K562 (cell line): ENCODE measurements at regions not wholly inside any gene's neighbourhood (a gene's known extent, or its start where the extent isn't known, plus 50 kb on each side); places are given as distances from the start of the nearest gene placed in this dataset.

ENCODE experiments used
- ATAC-seq: fragments of 200-7000 bp; cut with Tn5 transposase; 3 replicates; pipeline ENCODE4 v1.9.1; 2020; ENCODE audit warnings: moderate library complexity
- BruUV-seq: library from RNA; stranded (reverse); fragments of 400-500 nt; replicated peaks from 2 replicates; lab custom pipeline; 2021; lab: Mats Ljungman, UMichigan
- CTCF ChIA-PET: fragments of 300-600 bp; formaldehyde crosslinking; extraction: SDS; loops from one replicate; lab custom pipeline; 2021; ENCODE audit warnings: low intra/inter-chr PET ratio; lab: Yijun Ruan, JAX
- POLR2A ChIA-PET: fragments of 300-600, 350-650 bp; sonication (Branson Sonifier 250); formaldehyde crosslinking; extraction: SDS; loops from one replicate; lab custom pipeline; 2021; ENCODE audit warnings: antibody characterized with exemption, inconsistent platforms; lab: Yijun Ruan, JAX
- DNase-seq, 4 experiments: peaks; one replicate each; pipeline versions ENCODE4 v3.0.0 to v3.0.0-alpha.2; 2011 to 2018; ENCODE audit warnings: low spot score in 3 of 4, mixed read lengths in 3 of 4; ENCODE audit errors: extremely low read depth in 1 of 4
- FAIRE-seq: peaks from 2 replicates; lab custom pipeline; 2011; peaks lifted over from hg19 to GRCh38; lab: Jason Lieb, UNC
- H2AFZ ChIP-seq: 2 replicates; pipeline ENCODE4 v1.6.0; 2011; ENCODE audit warnings: low read depth, low read length, control low read depth, inconsistent platforms
- H3K27ac ChIP-seq: fragments of 200-600 bp; 3 replicates; pipeline ENCODE4 v1.8.0; 2011; ENCODE audit warnings: low read depth, mild to moderate bottlenecking, control low read depth, inconsistent platforms, low read length, moderate library complexity, mixed read lengths; ENCODE audit errors: extremely low read depth
- H3K27me3 ChIP-seq, 2 experiments: fragments of 300-600 bp in 1 of 2; 2 replicates in 1 of 2; 3 replicates in 1 of 2; pipeline versions ENCODE4 v1.6.0 to v1.8.0; 2011; ENCODE audit warnings: inconsistent platforms in 2 of 2, low read length in 2 of 2, mild to moderate bottlenecking in 1 of 2, mixed read lengths in 1 of 2, moderate library complexity in 1 of 2; ENCODE audit not compliant: control insufficient read depth in 2 of 2, insufficient read depth in 2 of 2
- H3K36me3 ChIP-seq: fragments of 300-600 bp; 3 replicates; pipeline ENCODE4 v1.8.0; 2011; ENCODE audit warnings: mild to moderate bottlenecking, low read length, inconsistent platforms; ENCODE audit not compliant: control insufficient read depth, insufficient read depth
- H3K4me1 ChIP-seq, 2 experiments: fragments of 200-600 bp in 1 of 2; replicated peaks in 1 of 2; 2 replicates in 1 of 2; 3 replicates in 1 of 2; pipeline versions ENCODE4 v1.5.1 to v1.8.0; 2011; ENCODE audit warnings: inconsistent platforms in 2 of 2, low read length in 2 of 2, mild to moderate bottlenecking in 1 of 2, mixed read lengths in 1 of 2, moderate library complexity in 1 of 2; ENCODE audit not compliant: control insufficient read depth in 2 of 2, insufficient read depth in 2 of 2
- H3K4me2 ChIP-seq: 2 replicates; pipeline ENCODE4 v1.6.1; 2011; ENCODE audit warnings: low read length, control low read depth, inconsistent platforms, mixed read lengths; ENCODE audit not compliant: insufficient read depth
- H3K4me3 ChIP-seq: fragments of 200-600 bp; sonication (generic), shearing (Covaris generic); 2 replicates; pipeline ENCODE4 v1.5.1; 2016; ENCODE audit warnings: control low read depth, inconsistent platforms
- H3K79me2 ChIP-seq: fragments of 200-600 bp; 3 replicates; pipeline ENCODE4 v1.8.0; 2011; ENCODE audit warnings: low read length, inconsistent platforms; ENCODE audit not compliant: control insufficient read depth, insufficient read depth
- H3K9ac ChIP-seq, 2 experiments: 2 replicates each; pipeline versions ENCODE4 v1.6.0 to v1.6.1; 2011; ENCODE audit warnings: low read depth in 2 of 2, low read length in 2 of 2, control low read depth in 1 of 2, inconsistent platforms in 1 of 2, mild to moderate bottlenecking in 1 of 2, mixed read lengths in 1 of 2; ENCODE audit not compliant: insufficient read depth in 1 of 2
- H3K9me1 ChIP-seq: one replicate; pipeline ENCODE4 v1.6.0; 2011; ENCODE audit warnings: inconsistent platforms, mild to moderate bottlenecking, low read length, moderate library complexity; ENCODE audit not compliant: control insufficient read depth, insufficient read depth
- H3K9me3 ChIP-seq: replicated peaks from 2 replicates; pipeline ENCODE4 v1.5.1; 2011; ENCODE audit warnings: low read depth, low read length, inconsistent platforms; ENCODE audit not compliant: control insufficient read depth, insufficient read depth
- H4K20me1 ChIP-seq: replicated peaks from 2 replicates; pipeline ENCODE4 v1.6.1; 2011; ENCODE audit warnings: low read length, inconsistent platforms, mixed read lengths; ENCODE audit not compliant: control insufficient read depth, insufficient read depth
- ARHGAP35 ChIP-seq: fragments of 450-650 bp; IDR thresholded peaks from 2 replicates; pipeline ENCODE4 v1.6.1; 2018; ENCODE audit not compliant: partially characterized antibody
- CBFA2T2 ChIP-seq: fragments of 450-650 bp; conservative IDR thresholded peaks from 2 replicates; pipeline ENCODE4 v1.6.1; 2017; ENCODE audit warnings: mild to moderate bottlenecking
- CBFA2T3 ChIP-seq: fragments of 450-650 bp; IDR thresholded peaks from 2 replicates; pipeline ENCODE4 v1.6.1; 2017
- GTF2E2 ChIP-seq: fragments of 200-800 bp; sonication (Bioruptor generic); IDR thresholded peaks from 2 replicates; pipeline ENCODE4 v1.6.1; 2016; ENCODE audit warnings: missing genetic modification characterization, missing compliant biosample characterization
- PREB ChIP-seq: sonication (generic); formaldehyde crosslinking; IDR thresholded peaks from 2 replicates; pipeline ENCODE4 v1.8.1; 2023; ENCODE audit warnings: mild to moderate bottlenecking, missing genetic modification reagents
- RFX5 ChIP-seq: IDR thresholded peaks from 2 replicates; pipeline ENCODE4 v1.6.1; 2011; ENCODE audit warnings: low read depth, mild to moderate bottlenecking, improper control_type of control experiment, low read length
- SMARCC2 ChIP-seq: fragments of 450-650 bp; IDR thresholded peaks from 2 replicates; pipeline ENCODE4 v1.6.1; 2017; ENCODE audit warnings: antibody characterized with exemption, moderate library complexity, mild to moderate bottlenecking, low read depth
- SNRNP70 ChIP-seq: fragments of 200-400 bp; formaldehyde crosslinking; optimal IDR thresholded peaks from 2 replicates; pipeline ENCODE3; 2017; ENCODE audit warnings: low read depth, low read length
- ZBTB9 ChIP-seq: fragments of 450-650 bp; formaldehyde crosslinking; IDR thresholded peaks from 2 replicates; pipeline ENCODE4 v1.4.0; 2020; ENCODE audit warnings: mild to moderate bottlenecking, moderate library complexity
- ZNF609 ChIP-seq: sonication (generic); formaldehyde crosslinking; IDR thresholded peaks from 2 replicates; pipeline ENCODE4 v1.8.1; 2023; ENCODE audit warnings: missing genetic modification reagents, mild to moderate bottlenecking, borderline replicate concordance
- WGBS: fragments of 100-300 bp; shearing (Covaris generic); methylation state at CpG from one replicate; pipeline ENCODE4 v1.1.6; 2016; ENCODE audit warnings: low coverage, mixed read lengths; ENCODE audit not compliant: insufficient coverage; ENCODE audit errors: missing lambda C conversion rate; 5-methylcytosine and 5-hydroxymethylcytosine counted together
- in situ Hi-C: fragments of 300-500 bp; cut with MboI; formaldehyde crosslinking; loops from 4 replicates; pipeline ENCODE4 v1.15.0; 2018; ENCODE audit warnings: inconsistent platforms, mixed read lengths
- intact Hi-C: fragments of 100-400 bp; cut with micrococcal nuclease; formaldehyde crosslinking; loops from 2 replicates; pipeline ENCODE4 v1.14.2; 2022

- no peak for TF ChIP-seq ZNF609 (CRISPR knock-in tag)
- no peak for TF ChIP-seq ARHGAP35
These were observed 402.8 kb upstream of the PCDH15 start (continued) for GRCh38 chr10:55203874-55204273.

- H3K4me2 ChIP-seq: no peak overlapping the region
- no peak overlapping the region for H3K27ac ChIP-seq
- H4K20me1 ChIP-seq: no peaks in the 10 kb centered on the region
- no peak overlapping the region for H2AFZ ChIP-seq
- H3K4me1 ChIP-seq: no peaks in the 10 kb centered on the region
- no peak for DNase-seq
- H3K9ac ChIP-seq: no peak overlapping the region
- POLR2A ChIA-PET: no interaction called here
- CTCF ChIA-PET: no interaction called here
- FAIRE-seq: no peak
- H3K27me3 ChIP-seq: no peaks in the 10 kb centered on the region
- no peaks in the 10 kb centered on the region for H3K9me1 ChIP-seq
- BruUV-seq: no TSS peak
- no peaks in the 10 kb centered on the region; the same call in 1 of the 2 replicates for H3K9me3 ChIP-seq
- H3K79me2 ChIP-seq: no peaks in the 10 kb centered on the region
- no peaks in the 10 kb centered on the region for H3K36me3 ChIP-seq
- ATAC-seq: no peak
- WGBS: 0% methylated on average over 3 of the region's 3 CpGs
- in situ Hi-C loops (no loop called here), intact Hi-C loops (no loop called here)
- no peak overlapping the region for H3K4me3 ChIP-seq
- TF ChIP-seq SNRNP70 (no peak), ZBTB9 (CRISPR knock-in tag) (no peak), SMARCC2 (no peak), RFX5 (no peak), CBFA2T3 (no peak), GTF2E2 (tag) (no peak), PREB (no peak), CBFA2T2 (no peak)
These were observed 402.3 kb upstream of the PCDH15 start for GRCh38 chr10:55203319-55203718.
